GM13977 (cell line): ENCODE measurements at regions not wholly inside any gene's neighbourhood (a gene's known extent, or its start where the extent isn't known, plus 50 kb on each side); places are given as distances from the start of the nearest gene placed in this dataset.

ENCODE experiments used
- DNase-seq: peaks from one replicate; pipeline ENCODE4 v3.0.0; 2012; ENCODE audit warnings: low spot score
- in situ Hi-C: fragments of 300-500 bp; cut with MboI; formaldehyde crosslinking; loops from one replicate; pipeline ENCODE4 v1.12.0; 2022; ENCODE audit warnings: low sequenced_read_pairs, low pct_unique_long_range_greater_than_20kb, mixed read lengths, inconsistent platforms; ENCODE audit not compliant: unreplicated experiment
- TF ChIP-seq, protein P1 (sequence below): IDR thresholded peaks from 2 replicates; pipeline ENCODE4 v1.5.1; 2012; ENCODE audit warnings: mild to moderate bottlenecking, control low read depth; ENCODE audit not compliant: insufficient read depth; ENCODE audit errors: extremely low read depth, missing control alignments

- TF ChIP-seq, protein P1, sequence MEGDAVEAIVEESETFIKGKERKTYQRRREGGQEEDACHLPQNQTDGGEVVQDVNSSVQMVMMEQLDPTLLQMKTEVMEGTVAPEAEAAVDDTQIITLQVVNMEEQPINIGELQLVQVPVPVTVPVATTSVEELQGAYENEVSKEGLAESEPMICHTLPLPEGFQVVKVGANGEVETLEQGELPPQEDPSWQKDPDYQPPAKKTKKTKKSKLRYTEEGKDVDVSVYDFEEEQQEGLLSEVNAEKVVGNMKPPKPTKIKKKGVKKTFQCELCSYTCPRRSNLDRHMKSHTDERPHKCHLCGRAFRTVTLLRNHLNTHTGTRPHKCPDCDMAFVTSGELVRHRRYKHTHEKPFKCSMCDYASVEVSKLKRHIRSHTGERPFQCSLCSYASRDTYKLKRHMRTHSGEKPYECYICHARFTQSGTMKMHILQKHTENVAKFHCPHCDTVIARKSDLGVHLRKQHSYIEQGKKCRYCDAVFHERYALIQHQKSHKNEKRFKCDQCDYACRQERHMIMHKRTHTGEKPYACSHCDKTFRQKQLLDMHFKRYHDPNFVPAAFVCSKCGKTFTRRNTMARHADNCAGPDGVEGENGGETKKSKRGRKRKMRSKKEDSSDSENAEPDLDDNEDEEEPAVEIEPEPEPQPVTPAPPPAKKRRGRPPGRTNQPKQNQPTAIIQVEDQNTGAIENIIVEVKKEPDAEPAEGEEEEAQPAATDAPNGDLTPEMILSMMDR = no peak
- in situ Hi-C loops = no loop called here
- no peak for DNase-seq
Observed at GRCh38 chr11:29019960-29020683, 911.9 kb downstream of the METTL15 start.

DNA sequence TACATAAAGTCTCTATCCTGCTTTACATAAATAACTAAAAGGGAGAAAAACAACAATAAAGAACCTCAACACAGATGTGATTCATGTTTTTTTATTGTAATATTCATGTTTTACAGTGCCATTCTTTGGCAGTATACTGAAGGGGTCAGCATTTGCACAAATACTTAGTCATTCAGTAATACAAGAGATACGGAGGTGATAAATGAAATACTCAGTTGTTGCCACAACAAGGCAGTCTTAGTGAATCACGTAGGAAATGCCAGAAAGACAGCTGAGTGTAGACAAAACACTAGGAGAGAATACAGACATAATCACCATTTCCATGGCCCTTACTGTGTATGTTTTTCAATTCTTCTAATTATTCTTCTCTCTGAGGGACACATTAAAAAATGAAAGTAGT is 910.4 kb downstream of the METTL15 start:
- TF ChIP-seq, protein P1 = no peak
- in situ Hi-C loops = no loop called here
- no peak for DNase-seq

GRCh38 chr11:29017941-29018340 is 909.8 kb downstream of the METTL15 start:
- TF ChIP-seq, protein P1 = no peak
- no peak for DNase-seq
- in situ Hi-C loops = no loop called here

GRCh38 chr11:29012507-29012906 is 904.3 kb downstream of the METTL15 start:
- no peak for DNase-seq
- TF ChIP-seq, protein P1 = no peak
- in situ Hi-C loops = no loop called here

DNA sequence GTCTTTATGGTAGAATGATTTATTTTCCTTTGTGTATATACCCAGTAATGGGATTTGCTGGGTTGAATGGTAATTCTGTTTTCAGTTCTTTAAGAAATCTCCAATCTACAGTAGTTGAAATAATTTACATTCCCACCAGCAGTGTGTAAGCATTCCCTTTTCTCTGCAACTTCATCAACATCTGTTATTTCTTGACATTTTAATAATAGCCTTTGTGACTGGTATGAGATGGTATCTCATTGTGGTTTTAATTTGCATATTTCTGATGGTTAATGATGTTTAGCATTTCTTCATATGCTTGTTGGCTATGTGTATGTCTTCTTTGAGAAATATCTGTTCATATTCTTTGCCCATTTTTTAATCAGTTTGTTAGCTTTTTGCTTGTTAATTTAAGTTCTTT is 901.2 kb downstream of the METTL15 start:
- TF ChIP-seq, protein P1 = no peak
- DNase-seq = no peak
- in situ Hi-C loops = no loop called here

DNA sequence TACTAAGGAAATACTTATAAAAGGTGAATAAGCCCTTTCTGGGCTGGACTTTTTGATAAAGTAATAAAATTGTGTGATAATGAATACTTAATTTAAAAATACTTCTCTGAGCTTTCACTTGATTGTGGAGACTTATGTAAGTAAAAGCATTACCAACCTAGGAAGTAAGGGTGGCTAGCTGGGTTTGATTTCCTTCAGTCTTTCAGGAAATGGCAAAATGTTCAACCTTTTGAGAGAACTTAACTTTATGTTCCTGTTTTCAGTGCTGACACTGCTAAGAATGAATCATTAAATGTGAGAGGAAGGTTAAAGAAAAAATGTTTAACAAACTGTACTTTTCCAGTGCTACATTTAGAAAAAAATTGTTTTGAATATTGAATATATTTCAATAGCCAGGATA is 900.3 kb downstream of the METTL15 start:
- in situ Hi-C loops = no loop called here
- TF ChIP-seq, protein P1 = no peak
- no peak for DNase-seq
